Mesothelial cell of epicardium (in vitro differentiated cells): ENCODE measurements at regions not wholly inside any gene's neighbourhood (a gene's known extent, or its start where the extent isn't known, plus 50 kb on each side); places are given as distances from the start of the nearest gene placed in this dataset.

Source experiments
- DNase-seq, 2 experiments: peaks; one replicate each; pipeline ENCODE4 v3.0.0; 2021; ENCODE audit warnings: low spot score in 2 of 2; ENCODE audit not compliant: unreplicated experiment in 2 of 2
- H3K27ac Mint-ChIP-seq: 2 replicates; pipeline ENCODE4 v1.8.0; 2021; ENCODE audit warnings: mixed read lengths
- H3K27me3 Mint-ChIP-seq: 2 replicates; pipeline ENCODE4 v1.8.0; 2021; ENCODE audit warnings: low read depth, mixed read lengths
- H3K36me3 Mint-ChIP-seq: 2 replicates; pipeline ENCODE4 v1.8.0; 2021; ENCODE audit warnings: mixed read lengths
- H3K4me1 Mint-ChIP-seq: 2 replicates; pipeline ENCODE4 v1.8.0; 2021; ENCODE audit warnings: mixed read lengths
- H3K4me3 Mint-ChIP-seq: 2 replicates; pipeline ENCODE4 v1.8.0; 2021; ENCODE audit warnings: mild to moderate bottlenecking, moderate library complexity, mixed read lengths
- H3K9me3 Mint-ChIP-seq: 2 replicates; pipeline ENCODE4 v1.8.0; 2021; ENCODE audit warnings: mixed read lengths
- TF ChIP-seq, protein P1 (sequence below): fragments of 200-600 bp; sonication (generic); IDR thresholded peaks from one replicate; pipeline ENCODE4 v1.5.0; 2021; ENCODE audit warnings: antibody characterized with exemption; ENCODE audit not compliant: unreplicated experiment

- TF ChIP-seq, protein P1, sequence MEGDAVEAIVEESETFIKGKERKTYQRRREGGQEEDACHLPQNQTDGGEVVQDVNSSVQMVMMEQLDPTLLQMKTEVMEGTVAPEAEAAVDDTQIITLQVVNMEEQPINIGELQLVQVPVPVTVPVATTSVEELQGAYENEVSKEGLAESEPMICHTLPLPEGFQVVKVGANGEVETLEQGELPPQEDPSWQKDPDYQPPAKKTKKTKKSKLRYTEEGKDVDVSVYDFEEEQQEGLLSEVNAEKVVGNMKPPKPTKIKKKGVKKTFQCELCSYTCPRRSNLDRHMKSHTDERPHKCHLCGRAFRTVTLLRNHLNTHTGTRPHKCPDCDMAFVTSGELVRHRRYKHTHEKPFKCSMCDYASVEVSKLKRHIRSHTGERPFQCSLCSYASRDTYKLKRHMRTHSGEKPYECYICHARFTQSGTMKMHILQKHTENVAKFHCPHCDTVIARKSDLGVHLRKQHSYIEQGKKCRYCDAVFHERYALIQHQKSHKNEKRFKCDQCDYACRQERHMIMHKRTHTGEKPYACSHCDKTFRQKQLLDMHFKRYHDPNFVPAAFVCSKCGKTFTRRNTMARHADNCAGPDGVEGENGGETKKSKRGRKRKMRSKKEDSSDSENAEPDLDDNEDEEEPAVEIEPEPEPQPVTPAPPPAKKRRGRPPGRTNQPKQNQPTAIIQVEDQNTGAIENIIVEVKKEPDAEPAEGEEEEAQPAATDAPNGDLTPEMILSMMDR, result no peak
- Mint-ChIP-seq H3K27me3 (no peaks in the 10 kb centered on the region), H3K9me3 (peaks cover 3% of the 10 kb centered on the region), H3K4me3 (no peak overlapping the region), H3K27ac (no peak overlapping the region), H3K36me3 (no peaks in the 10 kb centered on the region), H3K4me1 (peaks cover 5% of the 10 kb centered on the region)
- no peak for DNase-seq
These were observed 93.8 kb upstream of the SEMA6A start for GRCh38 chr5:116668390-116668789.

GRCh38 chr5:116666901-116667300, 92.3 kb upstream of the SEMA6A start:
- TF ChIP-seq, protein P1, result no peak
- peaks cover 8% of the 10 kb centered on the region for H3K9me3 Mint-ChIP-seq
- peaks cover 2% of the 10 kb centered on the region for H3K36me3 Mint-ChIP-seq
- no peak overlapping the region for H3K27ac Mint-ChIP-seq
- H3K27me3 Mint-ChIP-seq, result no peaks in the 10 kb centered on the region
- H3K4me3 Mint-ChIP-seq, result no peak overlapping the region
- no peaks in the 10 kb centered on the region for H3K4me1 Mint-ChIP-seq
- DNase-seq, result no peak

DNA sequence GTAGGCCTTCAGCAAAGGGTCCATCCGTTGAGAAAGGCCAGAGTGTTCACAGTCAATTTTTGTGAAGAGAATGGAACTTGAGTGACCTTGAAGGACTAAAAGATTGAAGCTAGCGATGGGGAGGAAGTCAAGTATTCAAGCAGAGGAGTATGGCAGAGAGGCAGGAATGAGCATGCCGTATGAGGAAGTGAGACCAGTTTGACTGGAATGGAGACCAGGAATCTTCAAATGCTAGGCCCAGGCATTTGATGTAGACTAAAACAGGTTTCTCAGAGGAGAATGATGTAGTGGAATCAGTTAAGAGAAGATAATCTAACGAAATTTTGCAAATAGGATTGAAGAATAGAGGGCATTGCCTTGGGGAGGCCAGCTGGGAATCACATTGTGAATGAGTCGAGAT, 90.4 kb upstream of the SEMA6A start:
- Mint-ChIP-seq H3K36me3 (peaks cover 4% of the 10 kb centered on the region), H3K4me3 (no peak overlapping the region), H3K27me3 (no peaks in the 10 kb centered on the region), H3K9me3 (peaks cover 13% of the 10 kb centered on the region), H3K4me1 (no peaks in the 10 kb centered on the region), H3K27ac (no peak overlapping the region)
- TF ChIP-seq, protein P1, result no peak
- DNase-seq, result no peak

- Mint-ChIP-seq H3K4me3 (no peak overlapping the region), H3K9me3 (peaks cover 13% of the 10 kb centered on the region), H3K27ac (no peak overlapping the region), H3K36me3 (peaks cover 4% of the 10 kb centered on the region), H3K4me1 (peaks cover 10% of the 10 kb centered on the region), H3K27me3 (no peaks in the 10 kb centered on the region)
- DNase-seq, result no peak
- TF ChIP-seq, protein P1, result no peak
These were observed 88.5 kb upstream of the SEMA6A start for GRCh38 chr5:116663081-116663480.

- no peak for DNase-seq
- TF ChIP-seq, protein P1, result no peak
These were observed 86.8 kb upstream of the SEMA6A start for GRCh38 chr5:116661419-116661818.

GRCh38 chr5:116660929-116661328, 86.3 kb upstream of the SEMA6A start:
- DNase-seq, result no peak
- no peak overlapping the region for H3K4me3 Mint-ChIP-seq
- H3K36me3 Mint-ChIP-seq, result peaks cover 4% of the 10 kb centered on the region
- no peak overlapping the region for H3K27ac Mint-ChIP-seq
- TF ChIP-seq, protein P1, result no peak
- H3K27me3 Mint-ChIP-seq, result no peaks in the 10 kb centered on the region
- H3K9me3 Mint-ChIP-seq, result peaks cover 10% of the 10 kb centered on the region
- peaks cover 15% of the 10 kb centered on the region for H3K4me1 Mint-ChIP-seq

More at GRCh38 chr5:116661419-116661818, 86.8 kb upstream of the SEMA6A start:
- H3K9me3 Mint-ChIP-seq, result peaks cover 13% of the 10 kb centered on the region
- H3K27me3 Mint-ChIP-seq, result no peaks in the 10 kb centered on the region
- H3K27ac Mint-ChIP-seq, result no peak overlapping the region
- peaks cover 4% of the 10 kb centered on the region for H3K36me3 Mint-ChIP-seq
- H3K4me1 Mint-ChIP-seq, result peaks cover 15% of the 10 kb centered on the region
- H3K4me3 Mint-ChIP-seq, result no peak overlapping the region
